ENCODE measurements at regions not wholly inside any gene's neighbourhood (a gene's known extent, or its start where the extent isn't known, plus 50 kb on each side); places are given as distances from the start of the nearest gene placed in this dataset.

- in situ Hi-C loops (cut with MboI; ENCODE audit: low sequenced_read_pairs): no loop called here
- Histone ChIP-seq H3K27me3 (ENCODE audit: low read depth) (0 out of 2 replicates have a peak, but pooled peaks cover 2% of the 10 kb centered on the region), H3K9me3 (no peaks in the 10 kb centered on the region), H3K4me1 (no peaks in the 10 kb centered on the region), H3K36me3 (replicated peaks) (no peaks in the 10 kb centered on the region), H3K4me3 (no peak overlapping the region)
- no peak for DNase-seq (ENCODE audit: low spot score in 2 of 2)
These were observed 191.1 kb upstream of the ALKAL2 start for GRCh38 chr2:479031-479430.

- Histone ChIP-seq H3K4me1 (no peaks in the 10 kb centered on the region), H3K9me3 (no peaks in the 10 kb centered on the region), H3K27me3 (ENCODE audit: low read depth) (no peaks in the 10 kb centered on the region), H3K4me3 (no peak overlapping the region), H3K36me3 (replicated peaks) (no peaks in the 10 kb centered on the region)
- no peak for DNase-seq (ENCODE audit: low spot score in 2 of 2)
- in situ Hi-C loops (cut with MboI; ENCODE audit: low sequenced_read_pairs): no loop called here
These were observed 183.7 kb upstream of the ALKAL2 start for GRCh38 chr2:471560-471959.

GRCh38 chr2:469514-469913 is 181.6 kb upstream of the ALKAL2 start:
- H3K36me3 ChIP-seq (replicated peaks): no peaks in the 10 kb centered on the region
- H3K4me1 ChIP-seq: no peaks in the 10 kb centered on the region
- no peaks in the 10 kb centered on the region for H3K27me3 ChIP-seq (ENCODE audit: low read depth)
- in situ Hi-C loops (cut with MboI; ENCODE audit: low sequenced_read_pairs): no loop called here
- no peak for DNase-seq (ENCODE audit: low spot score in 2 of 2)
- no peak overlapping the region for H3K4me3 ChIP-seq
- no peaks in the 10 kb centered on the region for H3K9me3 ChIP-seq

- H3K36me3 ChIP-seq (replicated peaks): no peaks in the 10 kb centered on the region
- H3K4me3 ChIP-seq: no peak overlapping the region
- H3K4me1 ChIP-seq: no peaks in the 10 kb centered on the region
- in situ Hi-C loops (cut with MboI; ENCODE audit: low sequenced_read_pairs): no loop called here
- no peaks in the 10 kb centered on the region; the same call in 1 of the 2 replicates for H3K27me3 ChIP-seq (ENCODE audit: low read depth)
- no peak for DNase-seq (ENCODE audit: low spot score in 2 of 2)
- H3K9me3 ChIP-seq: no peaks in the 10 kb centered on the region
These were observed 180.9 kb upstream of the ALKAL2 start for GRCh38 chr2:468648-469336.

GRCh38 chr2:467892-468647 is 180.2 kb upstream of the ALKAL2 start:
- DNase-seq (ENCODE audit: low spot score in 2 of 2): no peak
- Histone ChIP-seq H3K9me3 (no peaks in the 10 kb centered on the region), H3K4me3 (no peak overlapping the region), H3K36me3 (replicated peaks) (no peaks in the 10 kb centered on the region), H3K27me3 (ENCODE audit: low read depth) (peaks cover 4% of the 10 kb centered on the region; the same call in 1 of the 2 replicates), H3K4me1 (no peaks in the 10 kb centered on the region)
- in situ Hi-C loops (cut with MboI; ENCODE audit: low sequenced_read_pairs): no loop called here

- H3K36me3 ChIP-seq (replicated peaks): no peaks in the 10 kb centered on the region
- in situ Hi-C loops (cut with MboI; ENCODE audit: low sequenced_read_pairs): no loop called here
- no peak overlapping the region for H3K4me3 ChIP-seq
- peaks cover 5% of the 10 kb centered on the region; the same call in 1 of the 2 replicates for H3K27me3 ChIP-seq (ENCODE audit: low read depth)
- H3K9me3 ChIP-seq: no peaks in the 10 kb centered on the region
- no peak for DNase-seq (ENCODE audit: low spot score in 2 of 2)
- no peaks in the 10 kb centered on the region for H3K4me1 ChIP-seq
These were observed 179.6 kb upstream of the ALKAL2 start for GRCh38 chr2:467543-467891.

- Histone ChIP-seq H3K9me3 (no peaks in the 10 kb centered on the region), H3K27me3 (ENCODE audit: low read depth) (peaks cover 5% of the 10 kb centered on the region; the same call in 1 of the 2 replicates), H3K4me1 (no peaks in the 10 kb centered on the region), H3K4me3 (no peak overlapping the region), H3K36me3 (replicated peaks) (no peaks in the 10 kb centered on the region)
- no peak for DNase-seq (ENCODE audit: low spot score in 2 of 2)
- in situ Hi-C loops (cut with MboI; ENCODE audit: low sequenced_read_pairs): no loop called here
These were observed 179.2 kb upstream of the ALKAL2 start for GRCh38 chr2:467101-467500.

GRCh38 chr2:464562-465309 is 176.8 kb upstream of the ALKAL2 start:
- no peak for DNase-seq (ENCODE audit: low spot score in 2 of 2)
- Histone ChIP-seq H3K9me3 (no peaks in the 10 kb centered on the region), H3K4me3 (no peak overlapping the region), H3K27me3 (ENCODE audit: low read depth) (peaks cover 5% of the 10 kb centered on the region; the same call in 1 of the 2 replicates), H3K36me3 (replicated peaks) (no peaks in the 10 kb centered on the region), H3K4me1 (no peaks in the 10 kb centered on the region)
- in situ Hi-C loops (cut with MboI; ENCODE audit: low sequenced_read_pairs): no loop called here

GRCh38 chr2:460861-461260 is 173.0 kb upstream of the ALKAL2 start:
- in situ Hi-C loops (cut with MboI; ENCODE audit: low sequenced_read_pairs): no loop called here

GRCh38 chr2:459931-460330 is 172.0 kb upstream of the ALKAL2 start:
- peaks cover 5% of the 10 kb centered on the region; the same call in 1 of the 2 replicates for H3K27me3 ChIP-seq (ENCODE audit: low read depth)
- no peaks in the 10 kb centered on the region for H3K9me3 ChIP-seq
- H3K36me3 ChIP-seq (replicated peaks): no peaks in the 10 kb centered on the region
- in situ Hi-C loops (cut with MboI; ENCODE audit: low sequenced_read_pairs): no loop called here
- no peak overlapping the region for H3K4me3 ChIP-seq
- H3K4me1 ChIP-seq: peaks cover 4% of the 10 kb centered on the region
- DNase-seq (ENCODE audit: low spot score in 2 of 2): no peak

More at GRCh38 chr2:460861-461260, 173.0 kb upstream of the ALKAL2 start:
- Histone ChIP-seq H3K9me3 (no peaks in the 10 kb centered on the region), H3K27me3 (ENCODE audit: low read depth) (peaks cover 5% of the 10 kb centered on the region; the same call in 1 of the 2 replicates), H3K36me3 (replicated peaks) (no peaks in the 10 kb centered on the region), H3K4me3 (no peak overlapping the region), H3K4me1 (peaks cover 4% of the 10 kb centered on the region)
- no peak for DNase-seq (ENCODE audit: low spot score in 2 of 2)

- Histone ChIP-seq H3K9me3 (no peaks in the 10 kb centered on the region), H3K4me3 (no peak overlapping the region), H3K36me3 (replicated peaks) (no peaks in the 10 kb centered on the region), H3K27me3 (ENCODE audit: low read depth) (peaks cover 3% of the 10 kb centered on the region; the same call in 1 of the 2 replicates), H3K4me1 (peaks cover 4% of the 10 kb centered on the region)
- no peak for DNase-seq (ENCODE audit: low spot score in 2 of 2)
- in situ Hi-C loops (cut with MboI; ENCODE audit: low sequenced_read_pairs): no loop called here
These were observed 170.5 kb upstream of the ALKAL2 start for GRCh38 chr2:458425-458815.

GRCh38 chr2:457792-458424 is 170.0 kb upstream of the ALKAL2 start:
- Histone ChIP-seq H3K4me1 (peaks cover 4% of the 10 kb centered on the region), H3K36me3 (replicated peaks) (no peaks in the 10 kb centered on the region), H3K27me3 (ENCODE audit: low read depth) (no peaks in the 10 kb centered on the region; the same call in 1 of the 2 replicates), H3K4me3 (no peak overlapping the region), H3K9me3 (no peaks in the 10 kb centered on the region)
- in situ Hi-C loops (cut with MboI; ENCODE audit: low sequenced_read_pairs): no loop called here
- DNase-seq (ENCODE audit: low spot score in 2 of 2): no peak

- peaks cover 4% of the 10 kb centered on the region for H3K4me1 ChIP-seq
These were observed 169.4 kb upstream of the ALKAL2 start for GRCh38 chr2:457262-457661.

More at GRCh38 chr2:457262-457661, 169.4 kb upstream of the ALKAL2 start:
- no peaks in the 10 kb centered on the region for H3K36me3 ChIP-seq (replicated peaks)
- DNase-seq (ENCODE audit: low spot score in 2 of 2): no peak
- no peaks in the 10 kb centered on the region for H3K27me3 ChIP-seq (ENCODE audit: low read depth)
- in situ Hi-C loops (cut with MboI; ENCODE audit: low sequenced_read_pairs): no loop called here
- no peaks in the 10 kb centered on the region for H3K9me3 ChIP-seq
- no peak overlapping the region for H3K4me3 ChIP-seq
